Naive thymus-derived CD8-positive, alpha-beta T cell (primary cell): ENCODE measurements at regions not wholly inside any gene's neighbourhood (a gene's known extent, or its start where the extent isn't known, plus 50 kb on each side); places are given as distances from the start of the nearest gene placed in this dataset.

Experiments
- ATAC-seq, 2 donors: fragments of 150-1000 bp; cut with Tn5 transposase in 1 of 2; sonication (Bioruptor Pico), chemical (Tn5 transposase) in 1 of 2; 1 replicate in 1 of 2; 2 replicates in 1 of 2; pipeline ENCODE4 v1.10.0; 2021; ENCODE audit warnings: mild to moderate bottlenecking in 2 of 2, moderate library complexity in 2 of 2
- POLR2A ChIA-PET: fragments of 350-600 bp; sonication (Branson Sonifier 250); formaldehyde crosslinking; loops from one replicate; lab custom pipeline; 2021; ENCODE audit warnings: antibody characterized with exemption; lab: Charles Lee
- DNase-seq, 10 donors: peaks; one replicate each; pipeline versions ENCODE4 v3.0.0 to v3.0.0-alpha.2; 2020 to 2022
- H3K27ac Mint-ChIP-seq, 10 donors: one replicate each; pipeline ENCODE4 v1.8.0; 2020 to 2022; ENCODE audit warnings: mild to moderate bottlenecking in 10 of 10, mixed read lengths in 10 of 10, moderate library complexity in 4 of 10, inconsistent platforms in 1 of 10
- H3K27me3 Mint-ChIP-seq, 5 donors: one replicate each; pipeline ENCODE4 v1.8.0; 2021 to 2022; ENCODE audit warnings: mixed read lengths in 5 of 5
- H3K36me3 Mint-ChIP-seq, 3 donors: one replicate each; pipeline ENCODE4 v1.8.0; 2020 to 2022; ENCODE audit warnings: mixed read lengths in 3 of 3, mild to moderate bottlenecking in 2 of 3, inconsistent platforms in 1 of 3
- H3K4me1 Mint-ChIP-seq, 4 donors: one replicate each; pipeline ENCODE4 v1.8.0; 2021 to 2022; ENCODE audit warnings: mixed read lengths in 4 of 4
- H3K4me3 Mint-ChIP-seq, 10 donors: one replicate each; pipeline ENCODE4 v1.8.0; 2020 to 2022; ENCODE audit warnings: mild to moderate bottlenecking in 10 of 10, mixed read lengths in 10 of 10, moderate library complexity in 6 of 10, inconsistent platforms in 1 of 10
- H3K9me3 Mint-ChIP-seq, 9 donors: one replicate each; pipeline ENCODE4 v1.8.0; 2020 to 2022; ENCODE audit warnings: mixed read lengths in 9 of 9, mild to moderate bottlenecking in 3 of 9, inconsistent platforms in 1 of 9, moderate library complexity in 1 of 9

DNA sequence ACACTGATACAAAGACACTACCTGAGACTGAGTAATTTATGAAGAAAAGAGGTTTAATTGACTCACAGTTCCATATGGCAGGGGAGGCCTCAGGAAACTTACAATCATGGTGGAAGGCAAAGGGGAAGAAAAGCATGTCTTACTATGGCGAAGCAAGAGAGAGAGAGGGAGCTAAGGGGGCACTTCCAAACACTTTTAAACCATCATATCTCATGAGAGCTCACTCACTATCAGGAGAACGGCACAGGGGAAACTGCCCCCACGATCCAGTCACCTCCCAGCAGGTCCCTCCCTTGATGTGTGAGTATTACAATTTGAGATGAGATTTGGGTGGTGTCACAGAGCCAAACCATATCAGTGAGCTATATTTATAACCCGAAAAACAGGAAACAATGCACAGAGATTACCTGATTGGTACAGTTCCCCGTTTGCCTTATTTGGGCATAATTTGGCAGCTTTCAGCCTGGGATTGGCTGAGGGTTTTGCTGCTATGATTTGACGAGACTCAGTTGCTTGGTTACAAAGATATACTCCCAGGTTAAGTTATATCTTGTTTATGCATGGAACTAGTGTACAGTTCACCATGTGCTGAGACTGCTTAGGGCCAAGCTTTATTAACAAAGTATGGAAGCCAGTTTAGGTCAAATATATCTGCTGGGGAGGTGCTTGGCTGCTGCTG lies 184.2 kb downstream of the NR2F2 start:
- Mint-ChIP-seq H3K4me1 (no peaks in the 10 kb centered on the region), H3K4me3 (no peak overlapping the region)

DNA sequence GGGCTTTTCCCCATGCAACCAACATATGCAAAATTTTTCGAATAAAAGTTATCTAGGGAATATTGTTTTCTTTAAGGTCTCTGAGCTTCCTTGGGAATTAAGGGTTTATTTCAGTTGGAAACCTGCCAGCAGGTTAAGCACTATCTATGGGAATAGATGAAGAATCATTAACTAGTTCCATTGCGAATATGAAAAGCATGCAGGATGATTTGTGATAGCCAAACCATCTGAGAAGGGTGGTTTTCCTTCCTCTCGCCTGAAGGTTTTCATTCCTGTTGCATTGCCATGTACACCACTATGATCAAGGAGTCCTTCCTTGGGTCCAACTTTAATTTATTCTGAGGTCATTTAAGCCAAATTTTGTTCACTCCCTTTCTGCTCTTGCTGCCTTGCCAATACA lies 184.9 kb downstream of the NR2F2 start:
- POLR2A ChIA-PET = no interaction called here
- ATAC-seq (no peak), DNase-seq (no peak)
- Mint-ChIP-seq H3K4me1 (no peaks in the 10 kb centered on the region), H3K36me3 (peaks cover 0 to 21% (median 0%) of the 10 kb centered on the region in 3 donors), H3K4me3 (no peak overlapping the region), H3K27ac (no peak overlapping the region), H3K9me3 (peaks cover 0 to 42% (median 13%) of the 10 kb centered on the region in 9 donors), H3K27me3 (peaks cover 0 to 22% (median 9%) of the 10 kb centered on the region in 5 donors)

More for the DNA sequence above, 184.2 kb downstream of the NR2F2 start:
- peaks cover 0 to 20% (median 0%) of the 10 kb centered on the region in 3 donors for H3K36me3 Mint-ChIP-seq
- H3K27ac Mint-ChIP-seq = no peak overlapping the region
- ATAC-seq = no peak
- DNase-seq = no peak
- POLR2A ChIA-PET = no interaction called here
- H3K27me3 Mint-ChIP-seq = peaks cover 0 to 25% (median 9%) of the 10 kb centered on the region in 5 donors
- peaks cover 0 to 39% (median 11%) of the 10 kb centered on the region in 9 donors for H3K9me3 Mint-ChIP-seq

DNA sequence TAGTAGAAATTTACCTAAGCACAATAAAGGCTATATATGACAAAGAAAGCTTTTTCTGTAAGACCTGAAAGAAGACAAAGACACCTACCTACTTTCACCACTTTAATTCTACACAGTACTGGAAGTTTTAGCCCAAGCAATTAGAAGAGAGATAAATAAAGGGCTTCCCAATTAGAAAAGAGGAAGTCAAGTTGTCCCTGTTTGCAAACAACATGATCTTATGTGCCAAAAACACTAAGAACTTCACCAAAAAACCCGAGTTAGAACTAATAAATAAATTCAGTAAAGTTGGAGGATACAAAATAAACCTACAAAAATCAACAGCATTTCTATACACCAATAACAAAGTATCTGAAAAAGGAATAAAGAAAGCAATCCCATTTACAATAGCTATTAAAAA lies 190.9 kb downstream of the NR2F2 start:
- Mint-ChIP-seq H3K4me1 (no peaks in the 10 kb centered on the region), H3K9me3 (peaks cover 7 to 54% (median 16%) of the 10 kb centered on the region in 9 donors), H3K27me3 (peaks cover 0 to 17% (median 9%) of the 10 kb centered on the region in 5 donors), H3K27ac (no peak overlapping the region), H3K36me3 (peaks cover 0 to 26% (median 0%) of the 10 kb centered on the region in 3 donors), H3K4me3 (no peak overlapping the region)
- no peak for DNase-seq
- no peak for ATAC-seq
- POLR2A ChIA-PET = no interaction called here

DNA sequence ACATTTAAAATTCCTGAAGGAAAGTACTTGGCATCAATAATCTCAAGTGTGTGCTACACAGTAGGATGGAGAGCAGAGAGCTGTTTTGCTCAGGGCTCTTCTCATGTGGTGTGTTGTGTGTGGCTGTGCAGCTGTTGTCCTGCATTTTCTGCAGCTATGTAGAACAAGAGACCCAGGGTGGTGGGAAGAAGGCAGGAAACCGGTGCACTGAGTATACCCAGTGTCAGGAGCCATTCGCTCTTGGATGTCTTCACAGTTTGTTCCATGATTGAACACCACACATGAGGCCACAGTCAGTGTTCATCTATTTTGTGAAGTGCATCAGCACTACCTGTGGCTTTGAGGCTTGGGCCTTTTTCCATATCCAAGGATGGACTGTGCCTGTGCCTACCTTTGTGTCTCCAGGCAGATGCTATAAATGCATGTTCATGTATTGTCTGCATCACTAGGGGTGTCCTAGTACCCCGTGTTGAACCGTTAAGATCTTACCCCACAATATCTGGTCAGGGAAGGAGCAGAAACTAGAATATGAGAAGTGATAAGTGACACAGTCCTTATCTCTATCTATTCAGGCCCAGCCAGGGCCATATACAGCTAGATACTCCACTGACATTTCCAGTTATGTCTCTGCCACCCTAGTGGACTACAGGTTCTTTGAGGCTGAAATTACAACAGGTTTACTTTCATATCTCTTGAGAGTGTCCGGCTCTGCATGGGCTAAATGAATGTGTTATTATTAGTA lies 194.3 kb downstream of the NR2F2 start:
- POLR2A ChIA-PET = no interaction called here
- ATAC-seq = no peak
- no peak overlapping the region for H3K27ac Mint-ChIP-seq
- H3K4me1 Mint-ChIP-seq = no peaks in the 10 kb centered on the region
- H3K36me3 Mint-ChIP-seq = peaks cover 0 to 6% (median 0%) of the 10 kb centered on the region in 3 donors
- H3K4me3 Mint-ChIP-seq = no peak overlapping the region
- peaks cover 2 to 29% (median 16%) of the 10 kb centered on the region in 9 donors for H3K9me3 Mint-ChIP-seq
- DNase-seq = no peak
- H3K27me3 Mint-ChIP-seq = peaks cover 0 to 22% (median 5%) of the 10 kb centered on the region in 5 donors

DNA sequence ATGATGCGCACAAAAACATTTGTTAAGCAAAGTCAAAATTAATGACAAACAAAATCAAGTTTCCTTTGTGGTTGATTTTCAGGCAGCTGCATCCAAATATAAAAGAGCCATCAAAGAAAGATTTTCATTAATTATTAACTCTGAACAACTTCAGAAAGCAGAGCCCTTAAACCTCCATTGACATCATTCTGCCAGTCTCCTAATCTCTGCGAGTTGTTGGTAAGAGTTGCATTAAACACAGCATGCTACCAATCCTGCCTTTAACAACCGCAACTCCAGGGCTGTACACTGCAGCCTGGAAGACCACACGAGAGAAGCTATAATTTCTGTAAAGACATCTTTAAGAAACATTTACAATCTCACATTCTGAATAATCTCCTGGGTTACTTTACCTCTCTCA lies 204.6 kb downstream of the NR2F2 start:
- H3K27me3 Mint-ChIP-seq = peaks cover 0 to 4% (median 1%) of the 10 kb centered on the region in 5 donors
- H3K36me3 Mint-ChIP-seq = no peaks in the 10 kb centered on the region
- H3K27ac Mint-ChIP-seq = no peak overlapping the region
- no peaks in the 10 kb centered on the region for H3K4me1 Mint-ChIP-seq
- ATAC-seq (no peak), DNase-seq (no peak)
- POLR2A ChIA-PET = no interaction called here
- peaks cover 0 to 3% (median 0%) of the 10 kb centered on the region in 9 donors for H3K9me3 Mint-ChIP-seq
- no peak overlapping the region for H3K4me3 Mint-ChIP-seq

DNA sequence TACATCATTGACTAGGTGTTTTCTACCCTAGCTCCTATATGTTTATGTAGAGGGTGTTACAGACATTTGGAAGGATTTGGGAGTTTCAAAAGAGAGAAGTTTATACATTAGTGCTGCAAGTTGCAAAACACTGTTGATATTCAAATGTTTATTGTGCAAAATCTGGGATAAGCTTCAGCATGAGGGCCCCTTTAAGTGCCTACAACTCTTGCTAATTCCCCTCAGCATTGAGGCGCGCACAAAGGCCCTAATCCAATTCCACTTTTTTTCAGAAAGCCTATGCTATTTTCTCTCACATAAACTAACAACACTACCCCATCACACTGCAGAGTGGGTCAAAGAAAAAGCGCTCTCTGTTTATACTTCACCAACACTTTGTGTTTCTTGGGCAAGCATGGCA lies 208.0 kb downstream of the NR2F2 start:
- ATAC-seq = no peak
- POLR2A ChIA-PET = no interaction called here
- Mint-ChIP-seq H3K4me3 (no peak overlapping the region), H3K27ac (no peak overlapping the region), H3K9me3 (peaks cover 0 to 3% (median 0%) of the 10 kb centered on the region in 9 donors), H3K4me1 (no peaks in the 10 kb centered on the region), H3K27me3 (peaks cover 0 to 13% (median 0%) of the 10 kb centered on the region in 5 donors), H3K36me3 (no peaks in the 10 kb centered on the region)
- DNase-seq = no peak

DNA sequence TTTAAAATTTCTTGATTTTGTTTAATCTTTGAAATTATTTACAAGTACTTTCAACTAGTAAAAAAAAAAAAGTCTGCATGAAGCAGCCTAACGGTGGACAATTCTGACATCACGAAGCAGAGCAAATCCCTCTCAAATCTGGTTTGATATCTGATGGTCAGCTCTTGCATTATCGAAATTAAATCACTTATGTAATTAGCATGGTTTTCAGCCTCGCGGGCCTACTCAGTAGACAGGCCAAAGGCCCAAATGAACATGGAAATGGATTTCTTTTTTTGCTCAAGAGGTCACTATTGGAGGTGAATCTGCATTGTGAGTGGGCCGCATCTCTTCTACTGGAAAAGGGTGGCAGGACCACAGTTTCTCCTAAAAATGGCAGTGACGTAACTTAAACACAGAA lies 209.8 kb downstream of the NR2F2 start:
- Mint-ChIP-seq H3K4me3 (no peak overlapping the region), H3K27me3 (peaks cover 0 to 13% (median 0%) of the 10 kb centered on the region in 5 donors), H3K9me3 (peaks cover 0 to 3% (median 0%) of the 10 kb centered on the region in 9 donors), H3K27ac (no peak overlapping the region), H3K36me3 (no peaks in the 10 kb centered on the region), H3K4me1 (no peaks in the 10 kb centered on the region)
- DNase-seq = no peak
- POLR2A ChIA-PET = no interaction called here
- no peak for ATAC-seq

DNA sequence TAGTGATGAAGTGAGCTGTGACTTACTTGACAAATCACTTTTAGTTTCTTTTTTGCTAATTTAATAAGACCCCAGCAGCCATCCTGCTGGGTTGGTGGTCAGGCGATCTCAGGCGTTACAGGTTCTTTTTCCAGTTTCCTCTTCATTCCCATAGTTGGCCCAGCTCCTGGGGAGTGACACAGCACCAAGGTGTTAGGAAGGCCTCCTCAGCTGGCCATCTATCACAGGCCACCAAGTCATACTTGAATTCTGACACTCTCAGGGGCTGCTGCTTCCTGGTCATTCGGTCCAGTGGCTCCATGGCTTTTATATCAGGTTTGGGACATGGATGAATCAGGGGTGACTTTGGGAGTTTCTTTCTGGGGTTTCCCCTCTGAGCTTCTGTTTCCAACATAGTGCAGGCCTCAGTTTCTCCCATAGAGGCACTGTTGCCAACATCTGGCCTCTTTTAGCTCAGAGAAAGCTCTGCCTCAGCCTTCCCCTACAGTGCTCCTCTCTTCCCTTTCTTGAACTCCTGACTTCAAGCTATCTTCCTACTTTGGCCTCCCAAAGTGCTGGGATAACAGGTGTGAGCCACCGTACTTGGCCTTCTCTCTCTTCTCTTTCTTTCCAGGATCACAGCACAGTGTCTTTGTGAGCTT lies 211.8 kb downstream of the NR2F2 start:
- Mint-ChIP-seq H3K4me1 (no peaks in the 10 kb centered on the region), H3K9me3 (peaks cover 0 to 2% (median 0%) of the 10 kb centered on the region in 9 donors), H3K4me3 (no peak overlapping the region), H3K27me3 (peaks cover 0 to 13% (median 0%) of the 10 kb centered on the region in 5 donors), H3K36me3 (no peaks in the 10 kb centered on the region), H3K27ac (no peak overlapping the region)
- POLR2A ChIA-PET = no interaction called here
- ATAC-seq (no peak), DNase-seq (no peak)

DNA sequence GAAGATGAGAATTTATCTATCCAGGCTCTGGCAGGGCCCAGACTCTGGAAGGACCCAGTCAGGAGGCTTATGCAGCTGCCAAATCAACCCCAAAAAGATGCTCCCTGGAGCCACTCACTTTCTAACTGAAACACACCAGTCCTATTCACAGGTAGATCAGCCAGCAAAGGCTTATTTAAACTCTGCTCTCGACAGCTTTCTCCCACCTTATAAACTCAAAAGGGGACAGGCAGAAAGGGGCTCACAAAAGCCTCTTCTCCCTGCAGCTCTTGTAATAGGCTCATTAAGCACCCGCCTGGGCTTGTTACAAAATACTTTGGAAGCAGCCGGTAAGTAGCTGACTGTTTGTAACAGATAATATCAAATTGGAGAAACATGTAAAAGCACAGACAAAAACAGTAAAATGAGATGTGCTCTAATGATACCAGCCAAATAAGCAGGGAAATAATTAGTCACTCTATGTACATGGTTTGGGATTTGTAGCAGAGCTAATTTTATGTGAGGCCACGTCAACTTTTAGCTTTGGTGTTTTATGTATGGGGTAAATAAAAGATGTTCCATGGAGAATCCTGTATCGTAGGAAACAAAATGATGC lies 213.8 kb downstream of the NR2F2 start:
- H3K4me1 Mint-ChIP-seq = no peaks in the 10 kb centered on the region
- H3K4me3 Mint-ChIP-seq = no peak overlapping the region
- ATAC-seq = no peak
- peaks cover 0 to 8% (median 0%) of the 10 kb centered on the region in 5 donors for H3K27me3 Mint-ChIP-seq
- POLR2A ChIA-PET = no interaction called here
- DNase-seq = no peak
- no peaks in the 10 kb centered on the region for H3K36me3 Mint-ChIP-seq
- no peak overlapping the region for H3K27ac Mint-ChIP-seq
- peaks cover 0 to 2% (median 0%) of the 10 kb centered on the region in 9 donors for H3K9me3 Mint-ChIP-seq

DNA sequence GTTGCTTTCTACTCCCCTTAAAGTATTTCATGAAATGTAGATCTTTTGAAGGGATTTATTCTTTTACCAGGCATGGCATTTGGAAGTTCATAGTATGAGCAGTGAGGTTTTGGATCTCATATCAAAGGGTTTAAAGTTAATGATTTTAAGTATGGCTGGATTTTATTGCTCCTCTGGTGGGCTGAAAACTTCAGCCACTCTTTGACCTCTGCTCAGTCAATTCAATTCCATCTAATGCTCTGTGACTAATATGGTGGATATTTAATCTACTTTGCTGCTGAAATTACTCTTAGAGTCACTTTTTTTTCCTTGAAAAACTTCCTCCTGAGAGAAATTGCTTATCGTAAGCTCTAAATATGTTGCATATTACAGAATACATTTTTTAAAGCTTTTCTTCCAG lies 218.6 kb downstream of the NR2F2 start:
- DNase-seq (no peak), ATAC-seq (no peak)
- POLR2A ChIA-PET = no interaction called here
- H3K4me1 Mint-ChIP-seq = no peaks in the 10 kb centered on the region
- H3K36me3 Mint-ChIP-seq = no peaks in the 10 kb centered on the region
- H3K4me3 Mint-ChIP-seq = no peak overlapping the region
- H3K9me3 Mint-ChIP-seq = peaks cover 0 to 2% (median 0%) of the 10 kb centered on the region in 9 donors
- no peak overlapping the region for H3K27ac Mint-ChIP-seq
- peaks cover 0 to 8% (median 0%) of the 10 kb centered on the region in 5 donors for H3K27me3 Mint-ChIP-seq

DNA sequence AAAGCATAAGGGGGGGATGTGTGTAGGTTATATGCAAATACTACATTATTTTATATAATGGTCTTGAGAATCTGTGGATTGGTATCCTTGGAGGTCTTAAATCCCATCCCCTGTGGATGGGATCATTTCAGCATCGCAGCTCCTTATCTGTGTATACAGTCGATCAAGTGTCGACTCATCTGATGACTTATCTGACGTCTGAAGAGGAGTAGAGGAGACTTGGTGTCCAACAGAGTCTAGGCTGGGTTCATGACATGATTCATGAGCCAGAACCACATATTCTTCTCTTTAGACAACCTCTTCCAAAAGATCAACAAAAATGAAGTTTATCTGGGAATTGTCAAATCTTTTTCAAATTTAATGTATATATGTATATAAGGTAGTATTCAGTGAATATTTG lies 220.7 kb downstream of the NR2F2 start:
- peaks cover 0 to 8% (median 4%) of the 10 kb centered on the region in 5 donors for H3K27me3 Mint-ChIP-seq
- H3K4me1 Mint-ChIP-seq = no peaks in the 10 kb centered on the region
- no peak for DNase-seq
- POLR2A ChIA-PET = no interaction called here
- H3K9me3 Mint-ChIP-seq = peaks cover 0 to 3% (median 0%) of the 10 kb centered on the region in 9 donors
- no peak for ATAC-seq
- no peak overlapping the region for H3K27ac Mint-ChIP-seq
- H3K36me3 Mint-ChIP-seq = no peaks in the 10 kb centered on the region
- no peak overlapping the region for H3K4me3 Mint-ChIP-seq

DNA sequence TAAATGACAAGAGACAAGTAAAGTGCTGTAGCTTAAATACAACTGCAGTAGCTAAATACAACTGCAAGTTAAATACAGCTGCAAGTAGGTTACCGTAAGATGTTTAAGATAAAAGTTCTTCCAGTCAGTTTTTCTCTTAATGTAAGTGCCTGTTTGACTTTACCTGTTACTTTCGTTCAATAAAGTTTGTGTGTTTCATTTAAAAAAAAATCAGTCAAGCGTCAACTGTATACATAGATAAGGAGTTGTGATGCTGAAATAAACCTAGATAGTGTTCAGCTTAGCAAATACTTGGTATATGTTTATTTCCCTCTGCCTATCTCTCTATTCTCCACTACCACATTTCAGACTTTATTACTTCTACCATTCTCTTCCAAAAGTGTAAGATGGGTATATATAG lies 221.2 kb downstream of the NR2F2 start:
- H3K9me3 Mint-ChIP-seq = peaks cover 0 to 3% (median 0%) of the 10 kb centered on the region in 9 donors
- POLR2A ChIA-PET = no interaction called here
- no peak for ATAC-seq
- no peaks in the 10 kb centered on the region for H3K36me3 Mint-ChIP-seq
- no peak overlapping the region for H3K27ac Mint-ChIP-seq
- H3K4me1 Mint-ChIP-seq = no peaks in the 10 kb centered on the region
- no peak for DNase-seq
- peaks cover 0 to 8% (median 4%) of the 10 kb centered on the region in 5 donors for H3K27me3 Mint-ChIP-seq
- no peak overlapping the region for H3K4me3 Mint-ChIP-seq
